Left lobe of liver (tissue), 2 donors: ENCODE measurements at regions not wholly inside any gene's neighbourhood (a gene's known extent, or its start where the extent isn't known, plus 50 kb on each side); places are given as distances from the start of the nearest gene placed in this dataset.
"Not testable (repeated sequence)": the region's sequence is repeated elsewhere in the genome, so short reads cannot be mapped to it uniquely, and the experiment has no call there.

Experiments
- ATAC-seq: fragments of 200-7000 bp; cut with Tn5 transposase; one replicate; pipeline ENCODE4 v1.9.1; 2020; ENCODE audit warnings: mild to moderate bottlenecking, moderate library complexity
- DNase-seq: peaks from one replicate; pipeline ENCODE4 v3.0.0-alpha.2; 2020; ENCODE audit warnings: low spot score
- donor health status: DM: no; HTN: no; CAD: no; lungs with moderate emphysema.
- donor health status: DM: no; HTN: yes; CAD: no.

- not testable (repeated sequence) for DNase-seq, ATAC-seq
Measured at GRCh38 chr19:23984911-23985310, 70.2 kb downstream of the ZNF726 start.

- ATAC-seq (peak; percentile 75), DNase-seq (peak; percentile 70)
Measured at GRCh38 chr19:23986623-23987022, 71.9 kb downstream of the ZNF726 start.

- ATAC-seq (no peak), DNase-seq (no peak)
Measured at GRCh38 chr19:23991170-23991569, 76.5 kb downstream of the ZNF726 start.

GRCh38 chr19:23992348-23992747 lies 77.7 kb downstream of the ZNF726 start:
- DNase-seq (no peak), ATAC-seq (peak; percentile 80)

GRCh38 chr19:23993440-23993839 lies 78.8 kb downstream of the ZNF726 start:
- no peak for DNase-seq
- no peak for ATAC-seq

- DNase-seq (no peak), ATAC-seq (peak; percentile 72)
Measured at GRCh38 chr19:23996549-23996948, 81.9 kb downstream of the ZNF726 start.

GRCh38 chr19:23998568-23998967 lies 83.9 kb downstream of the ZNF726 start:
- ATAC-seq (no peak), DNase-seq (no peak)

- DNase-seq (no peak), ATAC-seq (no peak)
Measured at GRCh38 chr19:23999821-24000610, 85.3 kb downstream of the ZNF726 start.

GRCh38 chr19:24000656-24001055 lies 86.0 kb downstream of the ZNF726 start:
- ATAC-seq (no peak), DNase-seq (no peak)

GRCh38 chr19:24002256-24002945 lies 84.6 kb upstream of the ZNF254 start:
- no peak for ATAC-seq
- DNase-seq: no peak

GRCh38 chr19:24003537-24003936 lies 83.5 kb upstream of the ZNF254 start:
- no peak for ATAC-seq

GRCh38 chr19:24004166-24004565 lies 82.8 kb upstream of the ZNF254 start:
- ATAC-seq (no peak), DNase-seq (no peak)

More at GRCh38 chr19:24003537-24003936, 83.5 kb upstream of the ZNF254 start:
- DNase-seq: no peak

GRCh38 chr19:24029941-24030636 lies 56.9 kb upstream of the ZNF254 start:
- DNase-seq: no peak
- no peak for ATAC-seq

GRCh38 chr19:24032651-24033050 lies 54.3 kb upstream of the ZNF254 start:
- DNase-seq: no peak
- ATAC-seq: no peak

- DNase-seq: peak; percentile 92
Measured at GRCh38 chr19:24033301-24033962, 53.6 kb upstream of the ZNF254 start.

GRCh38 chr19:24033963-24034342 lies 53.0 kb upstream of the ZNF254 start:
- ATAC-seq (peak; percentile 57), DNase-seq (peak; percentile 52)

More at GRCh38 chr19:24033301-24033962, 53.6 kb upstream of the ZNF254 start:
- peak; percentile 93 for ATAC-seq

- ATAC-seq: not testable (repeated sequence)
Measured at GRCh38 chr19:24035261-24035880, 51.6 kb upstream of the ZNF254 start.

More at GRCh38 chr19:24035261-24035880, 51.6 kb upstream of the ZNF254 start:
- DNase-seq: not testable (repeated sequence)
